Activated T-helper 1 cell treated with Interleukin-2 at 50 U/mL for 16 hours (primary cell): ENCODE measurements at regions not wholly inside any gene's neighbourhood (a gene's known extent, or its start where the extent isn't known, plus 50 kb on each side); places are given as distances from the start of the nearest gene placed in this dataset.

Experiments used
- DNase-seq: peaks from one replicate; pipeline ENCODE4 v3.0.0-alpha.2; 2020; ENCODE audit warnings: low read depth

DNA sequence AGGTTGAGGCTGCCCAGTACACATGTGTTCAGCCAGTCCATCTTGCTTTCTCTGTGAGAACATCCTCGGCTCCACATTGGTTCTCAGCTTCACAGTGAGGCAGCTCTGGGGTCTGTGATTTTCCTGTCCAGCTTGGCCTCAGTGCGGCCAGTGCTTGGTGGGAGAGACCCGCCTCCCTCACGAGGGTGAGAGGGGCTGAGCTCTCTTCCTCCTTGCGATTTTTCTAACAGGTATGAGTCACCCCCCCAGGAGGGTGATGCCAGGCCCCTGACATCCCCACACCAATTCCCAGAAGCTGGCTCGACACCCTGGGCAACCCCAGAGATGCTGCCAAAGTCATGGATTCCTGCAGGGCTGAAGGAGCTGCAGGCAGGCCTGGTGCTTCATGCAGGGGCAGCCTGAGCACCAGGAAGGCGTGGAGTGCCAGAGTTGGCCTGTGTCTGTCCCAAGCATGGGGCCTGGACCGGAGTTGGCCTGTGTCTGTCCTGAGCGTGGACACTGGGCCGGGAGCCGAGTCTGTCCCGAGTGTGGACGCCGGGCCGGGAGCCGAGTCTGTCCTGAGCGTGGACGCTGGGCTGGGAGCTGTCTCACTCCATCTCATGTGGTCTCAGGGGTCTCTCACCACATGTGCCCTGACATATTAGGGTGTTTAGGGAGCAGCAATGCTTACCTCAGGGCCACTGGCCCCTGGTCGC is 408.6 kb upstream of the IRX4 start:
- DNase-seq: no peak

DNA sequence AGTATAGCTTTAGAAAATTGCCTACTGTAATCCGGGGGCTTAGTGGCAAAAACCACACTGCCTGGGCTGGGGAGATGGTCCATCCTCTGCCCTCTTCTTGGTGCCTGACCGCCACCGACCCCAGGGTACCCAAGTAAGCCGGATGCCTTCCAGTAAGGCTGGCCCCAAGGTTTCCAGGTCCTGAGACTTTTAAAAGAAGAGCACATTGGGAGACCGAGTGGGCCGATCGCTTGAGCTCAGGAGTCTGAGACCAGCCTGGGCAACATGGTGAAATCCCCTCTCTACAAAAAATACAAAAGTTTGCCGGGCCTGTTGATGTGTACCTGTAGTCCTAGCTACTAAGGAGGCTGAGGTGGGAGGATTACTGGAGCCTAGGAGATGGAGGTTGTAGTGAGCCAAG is 406.7 kb upstream of the IRX4 start:
- no peak for DNase-seq

DNA sequence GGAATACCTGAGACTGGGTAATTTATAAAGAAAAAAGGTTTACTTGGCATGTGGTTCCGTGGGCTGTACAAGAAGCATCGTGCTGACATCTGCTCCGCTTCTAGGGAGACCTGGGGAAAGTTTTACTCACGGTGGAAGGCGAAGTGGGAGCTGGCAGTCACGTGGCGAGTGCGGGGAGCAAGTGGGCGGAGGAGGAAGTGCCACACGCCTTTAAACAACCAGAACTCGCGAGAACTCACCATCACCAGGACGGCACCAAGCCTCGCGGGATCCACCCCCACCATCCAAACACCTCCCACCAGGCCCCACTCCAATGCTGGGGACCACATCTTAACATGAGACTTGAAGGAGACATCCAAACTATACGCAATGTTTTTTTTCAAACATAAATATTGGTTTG is 406.2 kb upstream of the IRX4 start:
- no peak for DNase-seq

DNA sequence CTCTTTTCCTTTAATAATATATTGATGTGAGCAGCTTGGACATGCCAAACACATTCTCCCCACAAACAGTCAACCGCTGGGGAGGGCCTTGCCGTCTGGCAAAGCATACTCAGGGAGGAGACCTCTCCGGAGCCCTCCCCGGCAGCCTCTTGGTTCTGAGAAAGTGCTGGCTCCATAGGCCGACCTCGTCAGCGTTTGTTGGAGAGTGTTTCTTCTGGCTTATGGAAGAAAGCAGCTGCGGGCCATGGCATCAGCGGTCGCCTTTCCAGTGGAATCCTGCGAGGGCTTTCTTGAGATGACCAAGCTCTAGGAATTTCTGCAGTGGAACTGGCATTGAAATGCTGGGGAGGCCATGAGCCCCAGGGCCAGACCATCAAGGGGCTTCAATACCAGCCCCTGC is 405.7 kb upstream of the IRX4 start:
- no peak for DNase-seq

DNA sequence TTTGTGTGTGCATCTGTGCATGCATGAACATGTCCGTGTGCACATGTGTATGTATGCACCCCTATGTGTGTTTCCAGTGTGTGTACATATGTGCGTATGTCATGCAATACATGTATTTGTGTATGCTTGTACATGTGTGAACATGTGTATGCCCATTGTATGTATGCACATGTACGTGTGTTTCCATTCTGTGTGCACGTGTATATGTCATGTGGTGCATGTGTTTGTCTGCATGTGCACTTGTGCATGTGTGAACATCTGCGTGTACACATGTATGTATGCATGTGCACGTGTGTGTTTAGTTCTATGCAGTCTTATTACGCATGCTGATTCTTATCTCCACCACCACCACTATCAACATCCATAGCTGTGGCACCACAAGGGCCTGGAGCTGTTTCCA is 403.5 kb upstream of the IRX4 start:
- no peak for DNase-seq

DNA sequence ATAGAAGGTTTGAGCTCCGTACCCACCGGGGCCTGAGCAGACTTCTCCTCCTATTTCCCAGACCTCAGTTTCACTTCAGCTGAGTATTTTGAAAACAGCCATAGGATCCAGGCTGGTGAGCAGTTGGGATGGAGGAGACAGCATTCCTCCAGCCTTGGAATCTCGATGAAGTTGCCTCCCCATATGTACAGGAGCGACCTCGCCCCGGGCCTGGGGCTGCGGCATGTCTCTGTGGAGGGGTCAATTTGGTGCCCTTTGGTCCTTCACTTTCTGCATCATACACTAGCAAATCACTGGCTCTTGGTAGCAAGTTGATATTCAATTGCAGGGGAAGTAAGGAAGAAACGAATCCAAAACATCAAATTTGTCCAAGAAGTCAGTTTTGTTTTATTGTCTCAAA is 402.0 kb upstream of the IRX4 start:
- DNase-seq: no peak

DNA sequence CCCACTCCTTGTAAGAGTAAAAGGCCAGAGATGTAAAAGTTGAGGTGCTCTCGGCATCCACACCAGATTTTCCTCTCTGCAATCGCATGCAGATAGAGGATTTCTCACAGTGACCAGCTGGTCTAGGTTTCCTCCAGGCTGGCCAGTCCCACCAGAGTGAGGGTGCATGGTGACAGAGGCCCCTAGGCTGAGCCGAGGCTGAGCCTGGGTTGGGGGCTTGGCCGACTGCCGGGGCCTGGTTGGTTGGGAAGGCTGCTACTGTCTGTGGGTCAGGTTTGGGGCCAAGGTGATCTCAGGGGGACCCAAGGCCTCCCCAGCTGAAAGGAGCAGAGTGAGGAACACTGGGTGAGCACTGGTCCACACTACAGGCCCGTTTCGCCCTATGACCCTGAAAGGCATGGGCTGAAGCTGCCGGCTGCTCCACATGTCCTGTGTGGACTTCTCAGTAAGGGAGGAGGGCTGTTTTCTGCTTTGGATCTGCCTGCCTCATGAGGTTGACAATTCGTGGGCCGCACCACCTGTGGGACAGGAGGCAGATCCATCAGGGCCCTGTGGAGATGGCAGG is 400.8 kb upstream of the IRX4 start:
- DNase-seq: no peak

DNA sequence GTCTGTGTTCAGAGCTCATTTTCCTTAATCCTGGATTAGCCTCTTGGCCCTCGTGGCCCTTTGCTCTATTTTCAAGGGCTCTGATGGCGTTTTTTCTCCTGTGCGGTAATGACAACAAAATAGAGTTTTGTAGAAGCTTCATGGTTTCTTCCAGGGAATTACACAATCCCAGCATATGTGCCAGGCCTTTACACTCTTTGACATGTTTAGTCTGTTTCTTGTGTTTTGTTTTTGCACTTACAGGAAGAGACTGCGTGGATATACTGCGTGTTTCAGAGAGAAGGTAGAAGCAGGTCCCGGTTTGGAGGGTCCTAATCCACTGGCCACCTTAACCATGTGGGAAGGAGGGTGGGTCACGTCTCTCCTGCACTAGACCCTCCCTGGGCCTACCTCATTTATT is 400.2 kb upstream of the IRX4 start:
- DNase-seq: no peak

DNA sequence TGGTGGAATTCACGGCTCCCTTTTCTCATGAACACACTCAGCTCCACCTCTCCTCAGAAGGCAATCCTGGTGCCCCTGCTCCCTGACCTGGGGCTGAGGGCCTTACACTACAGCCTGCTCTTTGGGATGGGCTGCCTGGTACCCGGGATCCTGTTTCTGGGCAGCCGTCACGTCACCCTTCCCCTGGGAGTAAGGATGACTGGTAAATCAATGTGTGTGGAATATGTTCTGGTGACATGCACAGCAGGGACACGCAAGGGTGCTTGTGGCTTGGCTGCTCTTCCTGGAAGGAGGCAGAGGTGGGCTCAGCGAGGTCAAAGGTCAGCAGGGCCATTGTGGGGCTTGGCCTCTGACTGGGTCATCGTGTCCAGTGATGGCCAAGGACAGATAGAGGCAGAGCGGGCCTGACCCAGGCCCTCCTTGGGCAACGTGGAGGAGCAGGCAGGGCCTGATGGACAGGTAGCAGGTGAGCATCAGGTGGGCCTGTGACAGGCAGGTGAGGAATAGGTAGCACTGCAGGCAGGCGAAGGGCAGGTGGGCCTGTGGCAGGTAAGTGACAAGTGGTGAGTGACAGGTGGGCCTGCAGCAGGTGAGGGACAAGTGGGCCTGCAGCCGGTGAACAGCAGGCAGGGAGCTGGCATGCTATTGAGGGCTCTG is 399.4 kb upstream of the IRX4 start:
- DNase-seq: no peak

DNA sequence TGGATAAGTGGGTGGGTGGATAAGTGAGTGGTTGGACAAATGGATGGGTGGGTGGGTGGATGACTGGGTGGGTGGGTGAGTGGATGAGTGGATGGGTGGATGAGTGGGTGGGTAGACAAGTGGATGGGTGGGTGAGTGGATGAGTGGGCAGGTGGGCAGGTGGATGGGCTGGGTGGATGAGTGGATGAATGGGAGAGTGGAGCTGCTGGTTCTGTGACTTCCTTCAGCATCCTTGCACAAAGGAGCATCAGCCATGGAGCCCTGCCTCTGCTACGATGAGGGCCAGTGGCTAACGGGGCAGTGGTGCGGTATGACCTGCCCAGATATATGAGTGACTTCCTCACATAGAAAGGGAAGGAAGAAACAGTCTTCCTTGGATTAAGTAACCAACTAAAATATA is 398.7 kb upstream of the IRX4 start:
- DNase-seq: no peak

DNA sequence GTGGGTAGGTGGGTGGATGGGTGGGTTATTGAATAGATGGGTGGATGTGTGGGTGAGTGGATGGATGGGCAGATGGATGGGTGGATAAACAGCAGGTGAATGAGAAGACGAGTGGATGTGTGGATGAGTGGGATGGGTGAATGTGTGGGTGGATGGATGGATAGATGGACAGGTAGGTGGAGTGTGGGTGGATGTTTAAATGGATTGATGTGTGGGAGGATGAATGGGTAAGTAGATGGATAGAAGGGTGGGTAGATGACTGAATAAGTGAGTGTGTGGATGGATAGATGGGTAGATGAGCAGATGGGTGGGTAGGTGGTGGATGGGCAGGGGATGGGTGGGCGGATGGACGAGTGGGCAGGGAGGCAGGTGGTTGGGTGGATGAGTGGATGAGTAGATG is 397.6 kb upstream of the IRX4 start:
- DNase-seq: no peak

DNA sequence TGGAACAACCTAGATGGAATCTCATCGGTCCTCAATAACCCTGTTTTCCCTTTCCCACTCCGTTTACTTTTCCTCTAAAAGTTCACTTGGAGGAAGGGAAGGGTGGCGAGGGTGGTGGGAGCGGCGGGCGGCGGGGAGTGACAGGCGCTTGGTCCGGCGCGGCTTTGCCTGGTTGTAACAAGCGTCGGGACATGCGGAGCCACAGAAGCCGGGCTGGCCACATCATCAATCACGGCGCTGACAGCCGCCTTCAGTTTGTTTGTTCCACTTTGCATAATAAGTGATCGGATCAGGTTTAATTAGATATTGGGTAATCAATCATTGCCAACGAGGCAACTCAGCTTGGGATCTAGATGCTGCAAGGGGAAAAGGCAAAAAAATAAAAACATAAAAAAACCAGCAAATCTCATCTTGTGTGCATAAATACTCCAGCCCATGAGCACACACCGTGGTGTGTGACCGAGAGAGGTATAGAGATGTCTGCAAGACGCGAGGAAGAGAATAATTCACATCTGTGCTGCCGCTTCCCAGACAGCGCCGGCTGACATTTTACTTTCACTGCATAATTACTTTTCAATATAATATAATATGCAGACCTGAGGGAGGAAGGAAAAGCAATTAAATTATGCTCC is 396.2 kb upstream of the IRX4 start:
- DNase-seq: no peak

DNA sequence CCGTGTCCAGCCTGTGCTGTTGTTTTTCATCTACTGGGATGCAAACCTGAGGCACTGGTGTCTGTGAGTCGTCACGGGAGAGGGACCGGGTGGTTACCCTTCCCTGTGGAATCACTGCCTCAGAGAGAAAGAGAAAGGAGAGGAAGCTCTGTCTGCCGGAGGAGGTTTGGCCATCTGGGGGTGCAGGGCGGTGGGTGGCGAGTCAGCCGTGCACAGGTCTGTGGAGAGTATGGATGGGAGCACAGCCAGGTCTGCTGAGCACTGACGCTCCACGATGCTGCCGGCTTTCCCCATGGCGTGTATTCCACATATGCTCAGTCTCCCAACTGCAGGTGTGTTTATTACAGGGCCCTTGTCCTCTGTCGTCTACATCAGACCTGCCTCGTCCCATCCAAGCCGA is 395.2 kb upstream of the IRX4 start:
- DNase-seq: no peak

DNA sequence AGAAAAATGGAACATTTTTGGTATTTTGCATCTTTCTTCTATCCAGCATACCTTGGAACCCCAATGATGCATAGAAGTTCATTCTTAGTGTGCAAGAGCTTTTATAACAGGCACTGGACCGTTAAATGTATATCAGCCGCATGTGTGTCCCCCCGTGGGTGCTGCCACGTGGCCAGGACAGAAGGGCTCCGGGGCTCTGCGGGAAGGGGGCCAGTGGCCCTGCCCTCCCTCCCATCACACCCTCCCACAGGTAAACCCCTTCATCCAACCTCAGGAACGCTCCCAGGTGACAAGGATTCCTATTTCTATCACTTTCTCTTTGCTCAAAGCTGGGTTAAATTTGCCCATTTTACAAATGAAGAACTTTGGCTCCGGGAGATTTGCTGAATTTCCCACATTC is 393.4 kb upstream of the IRX4 start:
- DNase-seq: no peak

DNA sequence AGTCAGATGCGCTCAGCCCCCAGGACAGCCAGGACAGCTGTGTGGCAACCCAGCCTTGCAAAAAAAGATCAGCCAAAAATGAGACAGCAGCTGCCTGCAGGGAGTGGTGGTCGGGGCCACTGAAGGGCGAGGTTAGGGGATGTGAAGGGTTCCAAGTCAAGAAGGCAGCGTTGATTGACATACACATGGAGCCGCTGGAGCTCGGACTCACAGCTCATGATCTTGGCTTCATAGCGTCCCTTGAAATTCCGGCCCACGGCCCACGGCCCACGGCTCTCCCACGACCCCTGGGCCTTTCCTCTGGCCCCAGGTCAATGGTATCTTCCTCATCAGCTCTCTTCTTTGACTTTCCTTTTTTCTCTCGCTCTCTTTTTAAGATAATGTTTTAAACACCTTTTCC is 390.0 kb upstream of the IRX4 start:
- no peak for DNase-seq

DNA sequence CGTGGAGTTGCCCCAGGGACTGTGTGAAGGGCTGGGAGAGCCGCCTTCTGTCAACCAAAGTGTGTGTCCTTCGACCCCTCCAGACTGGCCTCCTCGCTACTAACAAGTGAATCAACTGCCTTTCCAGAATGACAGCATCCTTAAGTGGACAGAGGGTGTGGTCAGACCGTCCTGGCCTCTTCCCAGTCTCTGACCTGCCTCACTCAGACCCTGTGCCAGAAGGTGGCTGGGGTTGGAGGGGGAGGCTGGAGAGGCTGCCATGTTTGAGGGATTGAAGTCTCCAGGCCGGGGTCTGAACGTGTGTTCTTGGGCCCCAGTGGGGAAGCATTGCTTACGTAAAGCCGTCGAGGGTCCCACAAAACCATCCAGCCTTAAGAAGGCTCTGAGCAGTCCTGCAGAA is 389.3 kb upstream of the IRX4 start:
- DNase-seq: no peak

DNA sequence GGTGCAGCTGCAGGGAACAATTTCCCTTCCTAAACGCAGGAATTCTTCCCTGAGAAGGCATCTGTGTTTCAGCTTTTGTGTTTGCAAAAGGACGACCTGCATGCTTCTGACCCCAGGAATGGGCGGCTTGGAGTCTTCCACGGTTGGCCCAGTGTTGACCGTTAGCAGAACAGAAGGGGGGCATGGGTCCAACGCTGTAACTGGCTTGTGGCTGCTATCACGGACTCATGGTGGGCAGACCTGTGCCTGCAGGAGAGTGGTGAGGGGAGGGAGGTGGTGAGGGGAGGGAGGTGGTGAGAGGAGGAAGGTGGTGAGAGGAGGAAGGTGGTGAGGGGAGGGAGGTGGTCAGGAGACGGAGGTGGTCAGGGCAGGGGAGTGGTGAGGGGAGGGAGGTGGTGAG is 388.6 kb upstream of the IRX4 start:
- DNase-seq: no peak

DNA sequence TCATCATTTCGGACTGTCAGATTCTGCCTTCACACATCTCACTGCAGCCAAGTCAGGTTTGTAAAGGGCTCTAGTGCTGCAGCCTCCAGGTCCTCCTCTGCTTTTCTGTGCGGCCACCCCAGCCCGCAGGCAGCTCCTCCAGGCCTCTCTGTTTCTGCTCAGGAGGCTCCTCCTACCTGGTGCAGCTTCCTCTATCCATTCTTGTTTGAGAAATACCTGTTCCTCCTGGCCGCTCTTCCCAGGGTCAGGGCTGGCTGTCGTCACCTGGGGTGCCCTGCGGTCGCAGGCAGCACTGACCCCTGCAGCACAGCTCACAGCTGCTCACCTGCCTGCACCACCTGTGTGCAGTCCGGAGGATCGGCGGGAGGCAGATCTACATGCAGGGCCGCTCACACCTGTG is 387.7 kb upstream of the IRX4 start:
- DNase-seq: no peak

DNA sequence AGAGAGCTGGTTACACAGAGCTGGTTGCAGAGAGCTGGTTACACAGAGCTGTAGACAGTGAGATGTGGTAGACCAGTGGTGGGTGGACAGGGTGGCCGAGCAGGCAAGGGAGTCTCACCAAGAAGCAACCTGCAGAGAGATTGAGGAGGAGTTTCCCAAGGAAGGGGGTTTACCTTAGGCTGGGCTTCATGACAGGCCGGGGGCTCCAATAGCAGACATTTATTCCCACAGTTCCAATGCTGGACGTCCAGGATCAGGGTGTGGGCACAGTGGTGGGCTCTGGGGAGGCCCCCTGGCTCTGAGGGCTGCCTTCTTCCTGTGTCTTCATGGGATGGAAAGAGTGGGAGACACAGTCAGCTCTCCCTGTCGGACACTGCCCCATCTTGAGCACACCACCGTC is 386.9 kb upstream of the IRX4 start:
- no peak for DNase-seq

DNA sequence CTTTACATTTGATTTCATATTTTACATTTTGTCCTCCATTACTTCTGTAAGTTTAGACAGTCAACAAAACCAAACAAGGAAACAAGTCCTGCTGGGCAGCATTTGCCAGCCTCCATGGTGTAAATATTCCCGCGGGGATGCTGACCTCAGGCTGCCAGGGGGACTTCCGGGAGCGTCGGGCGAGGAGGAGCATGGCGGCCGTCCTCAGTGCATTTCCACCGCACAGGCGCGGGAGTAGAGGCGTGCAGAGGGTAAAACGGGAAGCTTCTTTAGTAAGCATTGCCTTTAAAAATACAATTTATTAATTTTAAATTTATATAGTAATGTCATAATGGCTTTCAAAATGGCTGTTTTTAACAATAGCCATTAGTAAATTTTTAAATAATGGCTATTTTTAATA is 385.3 kb upstream of the IRX4 start:
- DNase-seq: no peak

DNA sequence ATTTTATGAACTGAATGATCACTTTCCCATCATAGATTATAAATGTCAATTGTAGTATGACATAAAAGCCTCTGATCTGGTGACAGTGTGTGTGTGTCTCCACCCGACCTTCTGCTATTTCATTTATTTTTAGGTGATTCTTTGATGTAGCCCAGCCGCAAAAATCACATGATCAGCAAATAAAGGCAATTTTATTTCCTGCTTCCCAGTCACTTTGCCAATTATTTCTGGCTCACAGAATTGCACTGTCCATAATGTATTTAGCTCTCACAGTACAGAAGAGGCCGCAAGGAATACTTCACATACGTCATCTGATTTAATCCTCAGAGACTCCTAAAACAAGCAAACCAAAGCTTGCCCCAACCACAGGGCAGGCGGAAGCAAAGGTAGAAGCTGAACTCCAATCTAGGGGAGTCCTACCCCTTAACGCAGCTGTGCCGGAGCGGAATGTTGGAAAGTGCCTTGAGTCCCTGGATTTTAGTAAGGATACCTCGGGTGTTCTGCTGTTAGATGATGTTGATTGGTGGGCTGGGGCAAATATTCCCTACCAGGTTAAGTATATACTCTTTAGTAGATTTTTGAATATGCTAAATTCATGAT is 384.0 kb upstream of the IRX4 start:
- no peak for DNase-seq

DNA sequence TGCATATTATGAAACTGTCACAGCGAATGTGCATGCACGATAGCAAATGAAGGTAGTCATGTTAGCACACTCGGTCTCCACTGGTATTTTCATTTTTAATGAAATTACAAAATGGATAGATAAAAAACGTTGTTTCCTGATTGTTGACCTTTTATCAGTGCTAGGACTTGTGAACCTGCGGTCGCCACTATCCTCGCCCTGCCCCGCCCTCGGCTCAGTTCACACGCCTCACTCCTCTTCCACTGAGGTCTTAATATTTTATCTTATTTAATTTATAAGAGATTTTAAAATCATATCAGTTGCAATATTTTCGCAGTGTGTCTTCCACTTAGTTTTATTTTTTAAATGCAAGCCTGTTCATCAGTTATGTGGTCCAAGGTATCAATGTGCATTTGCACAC is 382.6 kb upstream of the IRX4 start:
- no peak for DNase-seq

DNA sequence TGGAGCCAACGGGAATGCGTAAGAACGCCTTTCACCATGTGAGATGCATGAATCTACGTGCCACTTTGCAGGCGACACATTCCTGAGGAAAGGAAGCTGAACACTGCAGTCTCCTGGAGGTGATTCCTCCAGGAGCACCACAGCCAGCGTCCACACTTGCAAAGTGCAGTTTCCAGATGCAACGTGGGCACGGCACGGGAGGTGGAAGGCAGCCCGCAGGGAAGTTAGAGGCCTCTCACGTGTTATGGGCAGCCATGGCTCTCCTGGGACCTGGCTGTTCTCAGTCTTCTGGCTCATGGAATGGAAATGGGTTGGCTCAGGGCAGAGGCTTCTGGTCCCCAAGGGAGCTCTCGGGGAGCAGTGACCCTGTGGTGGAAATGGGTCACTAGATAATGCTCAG is 381.0 kb upstream of the IRX4 start:
- no peak for DNase-seq
